ENCODE measurements at regions not wholly inside any gene's neighbourhood (a gene's known extent, or its start where the extent isn't known, plus 50 kb on each side); places are given as distances from the start of the nearest gene placed in this dataset.
A peak's percentile ranks its signal among the peaks of the same experiment; 100 is the strongest.
"Not testable (repeated sequence)": the region's sequence is repeated elsewhere in the genome, so short reads cannot be mapped to it uniquely, and the experiment has no call there.

DNA sequence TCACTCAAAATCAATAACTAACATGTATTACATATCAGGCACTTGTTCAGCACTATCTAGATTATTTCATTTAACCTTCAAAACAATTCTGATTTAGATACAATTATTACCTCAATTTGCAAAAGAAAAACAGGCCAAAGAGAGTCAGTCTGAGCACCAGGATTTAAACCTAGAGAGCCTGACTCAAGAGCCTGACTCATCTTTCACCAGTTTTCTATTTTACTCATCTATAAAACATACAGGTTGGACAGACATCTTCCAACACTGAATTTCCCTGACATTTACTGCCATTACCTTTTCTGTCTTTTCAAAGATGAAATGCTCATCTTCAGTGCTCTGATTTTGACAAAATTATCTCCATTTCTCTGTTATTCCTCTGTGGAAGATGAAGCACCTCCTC lies 116.5 kb downstream of the MRPL39 start:
- no peak for DNase-seq (ENCODE audit: low read depth, low spot score)
- no peak overlapping the region for H3K27ac ChIP-seq

DNA sequence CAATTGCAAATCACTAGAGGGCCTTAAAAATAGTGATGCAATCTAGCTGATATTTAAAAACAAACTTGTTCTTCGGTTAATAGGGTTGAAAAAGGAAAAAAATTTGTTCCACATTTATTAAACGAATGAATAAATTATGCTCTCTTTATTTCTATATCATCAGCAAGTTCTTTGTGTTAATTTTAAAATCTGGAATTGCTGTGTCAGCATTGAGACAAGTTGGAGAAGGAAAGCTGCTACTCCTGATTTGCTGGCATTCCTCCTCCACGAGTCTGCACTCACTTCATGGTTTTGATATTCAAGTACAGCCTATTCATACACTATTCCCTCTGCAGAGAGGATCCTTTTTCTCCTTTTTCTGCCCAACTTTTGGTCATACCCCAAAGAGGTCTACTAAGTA lies 117.6 kb downstream of the MRPL39 start:
- DNase-seq (ENCODE audit: low read depth, low spot score), result no peak
- no peak overlapping the region for H3K27ac ChIP-seq

DNA sequence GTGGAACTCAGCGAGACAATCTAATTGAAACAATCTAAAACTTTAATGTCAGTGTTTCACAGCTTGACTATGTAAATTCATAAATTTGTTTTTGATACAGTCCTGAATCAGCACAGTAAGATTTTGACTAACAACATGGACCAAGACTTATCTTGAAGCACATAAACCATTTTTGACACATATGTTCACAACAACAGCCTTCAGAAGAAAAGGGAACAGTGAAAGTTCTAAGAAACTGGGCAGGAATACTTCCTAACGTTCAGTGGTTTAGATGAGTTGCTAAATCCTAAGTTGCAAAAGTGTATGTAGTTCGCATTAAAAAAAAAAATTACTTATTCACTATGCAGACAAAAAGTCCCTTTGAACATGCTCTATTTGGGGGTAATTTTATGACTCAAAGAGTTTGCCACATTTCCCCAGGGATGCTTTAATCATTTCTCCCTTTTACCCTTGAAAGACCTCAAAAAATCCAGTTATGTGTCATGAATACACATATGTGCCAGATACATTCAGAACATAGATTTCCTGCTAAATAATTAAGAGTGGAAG lies 120.2 kb downstream of the MRPL39 start:
- no peak overlapping the region for H3K27ac ChIP-seq
- DNase-seq (ENCODE audit: low read depth, low spot score), result no peak

DNA sequence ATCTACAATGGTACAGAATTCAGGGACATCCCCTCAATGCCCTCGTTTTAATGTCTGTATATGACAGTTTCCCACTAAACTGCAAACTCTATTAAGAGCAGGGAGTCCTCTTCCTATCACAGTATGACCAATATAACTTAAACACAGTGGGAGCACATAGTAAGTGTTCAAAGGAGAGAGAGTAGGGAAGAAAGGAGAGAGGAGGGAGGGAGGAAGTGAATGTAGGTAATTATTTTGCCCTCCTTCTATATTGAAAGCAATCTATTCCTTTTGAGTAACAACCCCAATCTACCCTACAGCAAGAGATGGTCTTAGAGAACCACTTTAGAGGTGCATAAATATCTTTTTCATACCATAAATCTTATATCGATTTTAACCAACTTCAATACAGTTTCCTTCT lies 121.4 kb downstream of the MRPL39 start:
- H3K27ac ChIP-seq, result no peak overlapping the region

DNA sequence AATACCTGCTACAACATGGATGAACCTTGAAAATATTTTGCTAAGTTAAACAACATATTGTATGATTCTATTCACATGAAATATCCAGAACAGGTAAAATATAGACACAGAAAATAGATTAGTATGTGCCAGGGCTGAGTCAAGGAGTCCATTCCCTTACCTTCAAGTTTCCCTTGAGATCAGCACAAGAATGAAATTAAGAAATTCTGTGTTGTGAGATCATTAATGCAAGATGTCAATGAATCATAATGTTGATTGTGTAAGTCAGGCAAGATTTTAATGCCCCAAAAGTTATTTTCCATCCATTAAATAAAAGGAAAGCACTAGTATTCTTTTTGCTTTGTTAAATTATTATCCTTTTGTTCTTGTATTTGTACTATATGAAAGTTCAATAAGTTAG lies 139.4 kb downstream of the MRPL39 start:
- no peak for DNase-seq (ENCODE audit: low read depth, low spot score)
- no peak overlapping the region for H3K27ac ChIP-seq

More for the DNA sequence above, 121.4 kb downstream of the MRPL39 start:
- no peak for DNase-seq (ENCODE audit: low read depth, low spot score)

DNA sequence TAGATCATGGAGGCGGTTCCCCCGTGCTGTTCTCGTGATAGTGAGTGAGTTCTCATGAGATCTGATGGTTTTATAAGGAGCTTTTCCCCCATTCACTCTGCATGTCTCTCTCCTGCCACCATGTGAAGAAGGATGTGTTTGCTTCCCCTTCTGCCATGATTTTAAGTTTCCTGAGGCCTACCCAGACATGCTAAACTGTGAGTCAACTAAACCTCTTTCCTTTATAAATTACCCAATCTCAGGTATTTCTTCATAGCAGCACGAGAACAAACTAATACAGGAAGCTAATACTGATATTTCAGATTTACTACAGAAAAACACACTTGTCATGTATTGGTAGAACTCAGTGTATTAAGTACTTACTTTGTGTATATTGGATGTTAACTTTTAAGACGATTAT lies 140.2 kb downstream of the MRPL39 start:
- not testable (repeated sequence) for DNase-seq (ENCODE audit: low read depth, low spot score); H3K27ac ChIP-seq

DNA sequence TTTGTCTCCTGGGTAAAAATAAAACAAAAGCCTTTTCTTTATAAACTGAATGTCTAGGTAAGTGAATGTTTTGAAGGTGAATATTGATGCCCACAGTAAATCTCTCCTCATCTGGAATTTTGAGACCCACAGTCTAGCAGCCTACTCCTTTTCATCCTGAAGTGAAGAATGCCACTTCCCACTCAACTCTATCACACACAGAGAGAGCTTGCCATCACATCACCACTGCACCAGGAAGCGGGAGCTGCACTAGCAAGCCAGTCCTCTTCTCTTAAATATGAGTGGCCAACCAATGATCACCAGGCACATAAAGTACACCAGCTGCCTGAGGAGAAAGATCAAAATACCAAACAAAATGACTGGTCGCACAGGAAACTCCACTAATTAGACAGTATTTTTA lies 140.8 kb downstream of the MRPL39 start:
- no peak for DNase-seq (ENCODE audit: low read depth, low spot score)
- H3K27ac ChIP-seq, result no peak overlapping the region

DNA sequence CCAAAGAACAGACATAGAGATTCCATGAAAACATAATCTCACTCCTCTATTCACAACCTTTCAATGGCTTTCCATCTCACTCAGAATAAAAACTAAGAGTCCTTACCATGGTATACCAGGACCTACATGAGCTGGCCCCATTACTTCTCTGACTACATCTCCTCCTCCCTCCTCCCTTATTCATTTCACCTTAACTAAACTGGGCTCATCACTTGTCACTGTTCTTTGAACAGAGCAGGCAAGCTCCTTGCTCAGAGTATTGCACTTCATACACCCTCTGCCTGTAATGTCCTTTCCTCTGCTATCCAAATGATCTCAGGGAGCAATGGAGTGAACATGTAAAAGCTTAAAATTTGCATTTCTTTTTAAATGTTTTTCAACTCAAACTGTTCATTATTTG lies 142.0 kb downstream of the MRPL39 start:
- H3K27ac ChIP-seq, result no peak overlapping the region
- DNase-seq (ENCODE audit: low read depth, low spot score), result no peak

DNA sequence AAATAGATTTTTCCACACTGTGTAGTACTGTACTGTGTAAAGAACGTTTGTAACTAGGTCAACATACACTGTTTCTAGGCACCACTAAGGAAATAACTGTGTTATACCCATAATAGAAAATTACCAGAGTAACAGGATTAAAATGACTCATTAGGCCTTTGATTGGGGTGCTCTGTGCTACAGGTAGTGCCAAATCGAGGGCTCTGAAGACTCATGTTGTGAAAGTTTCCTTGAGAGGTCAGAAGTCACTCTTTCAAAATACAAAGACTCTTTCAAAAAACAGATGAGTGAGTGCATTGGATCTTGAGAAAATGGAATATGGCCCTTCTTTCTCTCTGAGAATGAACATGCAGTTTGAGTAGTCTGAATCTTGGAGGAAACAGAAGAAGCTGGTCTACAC lies 143.0 kb downstream of the MRPL39 start:
- DNase-seq (ENCODE audit: low read depth, low spot score), result no peak
- H3K27ac ChIP-seq, result no peak overlapping the region

DNA sequence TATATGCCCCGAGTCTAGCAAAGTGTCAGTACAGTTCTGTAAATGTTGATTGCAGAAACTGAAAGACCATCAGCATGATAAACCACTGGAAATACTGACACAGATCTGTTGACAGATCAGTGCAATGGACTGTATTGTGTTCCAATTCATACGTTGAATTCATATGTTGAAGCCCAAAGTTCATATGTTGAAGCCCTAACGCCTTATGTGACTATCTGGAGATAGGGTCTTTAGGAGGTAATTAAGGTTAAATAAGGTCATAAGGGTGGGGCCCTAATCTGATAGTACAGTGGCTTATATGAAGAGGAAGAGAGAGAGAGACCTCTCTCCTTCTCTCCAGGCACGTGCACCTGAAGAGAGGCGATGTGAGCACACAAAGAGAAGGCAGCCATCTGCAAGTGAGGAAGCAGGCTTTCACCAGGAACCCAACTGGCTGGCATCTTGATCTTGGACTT lies 144.7 kb downstream of the MRPL39 start:
- no peak for DNase-seq (ENCODE audit: low read depth, low spot score)
- no peak overlapping the region for H3K27ac ChIP-seq

DNA sequence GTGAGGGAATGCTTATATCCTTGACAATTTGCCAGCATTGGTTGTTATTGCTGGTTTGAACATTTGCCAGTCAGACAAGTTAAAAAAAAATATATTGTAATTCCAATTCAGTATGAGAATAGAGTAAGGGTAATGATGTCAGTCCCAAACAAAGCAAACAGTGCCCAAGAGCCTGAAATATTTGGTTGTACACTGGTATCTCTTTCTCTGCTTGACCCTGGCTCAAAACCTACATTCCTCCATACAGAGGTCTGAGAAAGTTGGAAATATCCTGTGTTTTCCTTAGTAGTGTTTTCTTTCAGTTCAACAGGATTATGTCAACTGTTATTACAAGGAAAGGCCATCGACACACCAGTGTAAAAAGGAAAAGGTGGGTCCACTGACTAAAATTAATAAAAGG lies 145.6 kb downstream of the MRPL39 start:
- H3K27ac ChIP-seq, result no peak overlapping the region
- DNase-seq (ENCODE audit: low read depth, low spot score), result no peak

DNA sequence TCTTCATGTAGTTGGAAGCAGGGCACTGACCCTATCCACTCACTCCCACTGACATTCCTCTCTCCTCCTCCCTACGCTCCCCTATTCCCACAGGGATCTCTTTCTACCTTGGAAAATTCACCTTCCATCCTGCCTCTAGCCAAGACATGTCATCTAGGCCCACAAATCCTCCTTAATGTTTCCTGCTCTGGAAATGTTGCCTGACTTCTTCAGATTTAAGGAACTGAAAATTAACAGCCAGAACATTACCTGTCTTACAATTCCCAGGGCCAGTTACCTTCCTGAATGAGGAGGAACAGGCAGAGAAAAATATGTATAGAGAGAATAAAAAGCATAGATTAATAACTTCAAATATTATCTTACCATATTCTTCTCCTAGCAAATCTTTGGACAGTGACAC lies 147.3 kb downstream of the MRPL39 start:
- no peak overlapping the region for H3K27ac ChIP-seq
- DNase-seq (ENCODE audit: low read depth, low spot score), result no peak

DNA sequence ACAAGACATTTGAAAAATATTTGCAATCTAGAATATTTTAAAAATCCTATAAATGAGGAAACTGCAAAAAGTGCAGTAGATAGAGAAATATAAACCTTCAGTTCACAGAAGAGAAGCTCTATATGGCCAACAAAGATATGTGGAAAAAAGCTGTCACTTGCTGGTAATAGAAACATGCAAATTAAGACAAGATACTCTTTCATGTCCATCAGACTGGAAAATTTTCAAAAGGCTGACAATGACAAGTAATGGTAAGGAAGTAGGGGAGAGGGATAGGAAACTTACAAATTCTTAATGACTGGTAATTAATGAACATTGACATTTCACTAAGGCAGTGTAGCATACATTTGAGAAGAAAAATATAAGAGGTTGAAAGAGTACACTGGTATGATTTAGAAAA lies 147.9 kb downstream of the MRPL39 start:
- no peak overlapping the region for H3K27ac ChIP-seq
- no peak for DNase-seq (ENCODE audit: low read depth, low spot score)

DNA sequence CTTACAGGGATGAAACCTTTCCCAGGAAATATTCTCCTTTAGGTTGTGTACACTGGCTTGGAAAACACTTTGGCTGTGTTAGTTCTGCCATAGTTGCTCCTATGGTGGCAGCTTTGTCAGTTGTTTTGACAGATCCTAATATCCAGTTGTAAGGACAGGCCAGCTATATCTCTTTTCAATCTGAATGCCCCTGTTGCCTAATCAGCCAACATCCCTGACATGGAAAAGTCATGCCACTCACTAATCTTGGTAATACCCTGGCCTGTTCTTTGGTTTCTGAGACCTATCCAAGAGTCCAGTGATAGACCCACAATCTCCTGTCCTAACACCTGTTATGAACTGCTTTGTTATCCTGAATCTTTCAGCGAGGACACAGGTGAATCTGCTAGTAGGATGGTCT lies 148.8 kb downstream of the MRPL39 start:
- H3K27ac ChIP-seq, result no peak overlapping the region
- DNase-seq (ENCODE audit: low read depth, low spot score), result no peak

DNA sequence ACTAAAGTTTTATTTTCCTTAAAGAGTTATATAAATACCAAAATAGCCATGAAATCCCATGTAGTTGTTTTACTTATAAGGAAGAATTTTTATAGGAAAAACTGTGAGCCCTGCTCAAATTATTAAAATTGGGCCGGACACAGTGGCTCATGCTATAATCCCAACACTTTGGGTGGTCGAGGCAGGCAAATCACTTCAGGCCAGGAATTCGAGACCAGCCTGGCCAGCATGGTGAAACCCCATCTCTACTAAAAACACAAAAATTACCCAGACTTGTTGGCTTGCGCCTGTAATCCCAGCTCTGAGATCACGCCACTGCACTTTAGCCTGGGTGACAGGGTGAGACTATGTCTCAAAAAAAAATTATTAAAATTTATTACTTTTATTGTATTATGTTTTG lies 149.3 kb downstream of the MRPL39 start:
- peak overlapping the region; percentile 2 for H3K27ac ChIP-seq
- DNase-seq (ENCODE audit: low read depth, low spot score), result no peak

DNA sequence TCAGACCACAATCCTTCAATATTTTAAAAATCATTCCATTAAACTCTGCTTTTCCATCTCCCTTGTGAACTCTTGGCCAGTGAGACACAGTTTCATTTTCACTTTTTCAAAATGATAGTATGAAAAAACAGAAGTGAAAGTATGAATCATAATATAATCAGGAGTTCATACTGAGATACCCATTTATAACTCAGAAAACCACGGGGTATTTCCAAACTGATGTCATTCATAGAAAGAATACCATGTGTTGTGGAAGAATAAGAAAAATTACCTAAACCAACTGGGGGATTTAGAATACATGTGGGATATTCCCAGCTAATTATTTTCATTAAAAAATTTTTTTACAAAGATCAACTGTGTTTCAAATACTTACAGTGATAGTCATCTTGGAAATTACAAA lies 149.9 kb downstream of the MRPL39 start:
- peak; percentile 67 for DNase-seq (ENCODE audit: low read depth, low spot score)
- peak overlapping the region; percentile 2 for H3K27ac ChIP-seq

DNA sequence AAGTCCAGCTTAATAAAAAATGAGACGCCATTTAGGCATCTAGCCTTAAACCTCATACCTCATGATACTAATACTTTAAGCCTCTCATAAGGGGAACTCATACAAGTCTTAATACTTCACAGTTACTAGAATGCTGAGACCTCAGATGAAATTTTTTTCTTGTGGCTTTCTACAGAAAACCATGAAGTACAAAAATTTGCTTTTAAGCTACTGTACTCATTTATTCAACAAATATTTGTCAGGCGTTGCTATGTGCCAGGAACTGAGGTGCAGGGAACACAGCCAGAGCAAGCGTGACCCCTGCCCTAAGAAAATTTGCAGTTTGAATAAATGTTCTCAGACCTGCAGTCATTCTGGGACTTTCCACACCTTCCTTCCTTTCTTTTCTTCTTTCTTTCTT lies 150.6 kb downstream of the MRPL39 start:
- H3K27ac ChIP-seq, result no peak overlapping the region
- DNase-seq (ENCODE audit: low read depth, low spot score), result no peak

DNA sequence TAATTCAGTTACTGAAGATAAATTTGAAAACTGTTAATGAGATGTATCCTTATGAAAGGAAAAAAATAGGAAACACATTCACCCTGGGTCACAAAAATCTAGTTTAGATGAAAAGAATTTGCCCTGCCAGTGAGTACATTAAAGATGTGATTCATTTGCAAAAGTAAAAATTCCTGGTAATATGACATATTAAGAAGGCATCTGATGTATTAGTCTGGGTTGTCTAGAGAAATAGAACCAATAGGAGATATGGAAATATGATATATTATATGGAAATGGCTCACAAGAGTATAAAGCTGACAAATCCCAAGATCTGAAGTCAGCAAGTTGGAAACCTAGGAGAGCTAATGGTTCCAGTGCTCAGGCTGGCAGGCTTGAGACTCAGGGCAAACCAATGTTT lies 153.8 kb downstream of the MRPL39 start:
- no peak for DNase-seq (ENCODE audit: low read depth, low spot score)
- no peak overlapping the region for H3K27ac ChIP-seq

DNA sequence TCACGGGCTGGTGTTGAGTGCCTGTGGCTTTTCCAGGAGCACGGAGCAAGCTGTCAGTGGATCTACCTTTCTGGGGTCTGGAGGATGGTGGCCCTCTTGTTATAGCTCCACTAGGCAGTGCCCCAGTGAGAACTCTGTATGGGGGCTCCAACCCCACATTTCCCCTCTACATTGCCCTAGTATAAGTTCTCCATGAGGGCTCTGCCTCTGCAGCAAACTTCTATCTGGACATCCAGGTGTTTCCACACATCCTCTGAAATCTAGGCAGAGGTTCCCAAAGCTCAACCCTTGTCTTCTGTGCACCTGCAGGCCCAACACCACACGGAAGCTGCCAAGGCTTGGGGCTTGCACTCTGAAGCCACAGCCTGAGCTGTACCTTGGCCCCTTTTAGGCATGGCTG lies 157.3 kb downstream of the MRPL39 start:
- no peak for DNase-seq (ENCODE audit: low read depth, low spot score)
- H3K27ac ChIP-seq, result no peak overlapping the region

DNA sequence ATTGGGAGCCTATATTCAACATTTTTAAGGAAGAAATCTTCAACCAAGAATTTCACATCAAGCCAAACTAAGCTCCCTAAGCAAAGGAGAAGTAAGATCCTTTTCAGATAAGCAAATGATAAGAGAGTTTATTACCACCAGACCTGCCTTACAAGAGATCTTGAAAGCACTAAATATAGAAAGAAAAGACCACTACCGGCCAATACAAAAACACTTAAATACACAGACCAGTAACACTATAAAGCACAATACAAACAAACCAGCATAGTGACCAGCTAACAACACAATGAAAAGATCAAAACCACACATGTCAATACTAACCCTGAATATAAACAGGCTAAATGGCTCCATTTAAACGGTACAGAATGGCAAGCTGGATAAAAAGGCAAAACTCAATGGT lies 165.4 kb downstream of the MRPL39 start:
- DNase-seq (ENCODE audit: low read depth, low spot score), result no peak
- no peak overlapping the region for H3K27ac ChIP-seq

DNA sequence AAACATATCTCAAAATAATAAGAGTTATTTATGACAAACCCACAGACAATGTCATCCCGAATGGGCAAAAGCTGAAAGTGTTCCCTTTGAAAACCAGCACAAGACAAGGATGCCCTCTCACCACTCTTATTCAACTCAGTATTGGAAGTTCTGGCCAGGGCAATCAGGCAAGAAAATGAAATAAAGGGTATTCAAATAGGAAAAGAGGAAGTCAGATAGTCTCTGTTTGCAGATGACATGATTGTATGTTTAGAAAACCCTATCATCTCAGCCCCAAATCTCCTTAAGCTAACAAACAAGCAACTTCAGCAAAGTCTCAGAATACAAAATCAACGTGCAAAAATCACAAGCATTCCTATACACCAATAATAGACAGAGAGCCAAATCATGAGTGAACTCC lies 169.8 kb downstream of the MRPL39 start:
- not testable (repeated sequence) for DNase-seq (ENCODE audit: low read depth, low spot score); H3K27ac ChIP-seq

DNA sequence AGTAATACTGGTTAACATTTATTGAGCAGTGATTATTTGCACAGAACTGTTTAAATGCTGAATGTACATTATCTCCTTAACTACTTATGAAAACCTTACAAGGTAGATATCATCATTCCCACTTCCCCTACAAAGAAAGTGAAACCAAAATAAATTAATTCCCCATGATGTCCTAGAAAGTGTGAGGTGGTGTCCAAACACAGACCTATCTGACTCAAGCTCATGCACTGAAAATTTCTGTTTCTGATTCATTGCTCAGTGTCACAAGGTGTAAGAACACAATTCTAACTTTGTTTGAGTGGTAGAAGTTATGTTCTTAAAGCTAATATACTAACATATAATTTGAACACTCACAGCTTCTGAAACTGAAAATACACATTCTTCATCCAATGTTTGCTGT lies 178.7 kb downstream of the MRPL39 start:
- H3K27ac ChIP-seq, result no peak overlapping the region
- no peak for DNase-seq (ENCODE audit: low read depth, low spot score)

DNA sequence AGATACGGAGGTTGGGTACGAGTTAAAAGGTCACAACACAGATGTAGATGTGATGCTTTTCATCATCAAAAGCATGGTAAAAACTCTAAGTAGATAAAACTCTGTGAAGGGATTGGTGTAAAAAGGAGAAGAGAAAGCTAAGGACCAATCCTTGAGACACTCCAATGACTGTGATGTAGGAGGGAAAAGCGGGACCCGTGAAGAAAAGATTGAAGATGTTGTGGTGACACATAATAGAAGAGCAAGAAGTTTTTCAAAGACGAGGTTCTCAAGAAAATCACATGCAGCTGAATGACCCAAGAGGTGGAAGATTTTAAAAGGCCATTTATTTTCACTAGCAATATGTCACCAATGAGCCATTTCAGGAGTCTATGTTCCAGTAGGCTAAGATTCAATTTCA lies 179.5 kb downstream of the MRPL39 start:
- DNase-seq (ENCODE audit: low read depth, low spot score), result no peak
- no peak overlapping the region for H3K27ac ChIP-seq

All from epithelial cell of prostate (primary cell).